ENCODE measurements at regions not wholly inside any gene's neighbourhood (a gene's known extent, or its start where the extent isn't known, plus 50 kb on each side); places are given as distances from the start of the nearest gene placed in this dataset.

- no peak for DNase-seq
These were observed 371.3 kb downstream of the TUSC7 start for GRCh38 chr3:117080872-117081271.

- DNase-seq, result no peak
These were observed 374.7 kb downstream of the TUSC7 start for GRCh38 chr3:117084277-117084676.

GRCh38 chr3:117084739-117085270 is 375.2 kb downstream of the TUSC7 start:
- DNase-seq, result no peak

GRCh38 chr3:117091676-117092075 is 382.1 kb downstream of the TUSC7 start:
- DNase-seq, result no peak

- no peak for DNase-seq
These were observed 387.0 kb downstream of the TUSC7 start for GRCh38 chr3:117096549-117096948.

- no peak for DNase-seq
These were observed 387.8 kb downstream of the TUSC7 start for GRCh38 chr3:117097351-117097750.

- DNase-seq, result no peak
These were observed 392.1 kb downstream of the TUSC7 start for GRCh38 chr3:117101697-117102096.

- DNase-seq, result no peak
These were observed 392.8 kb downstream of the TUSC7 start for GRCh38 chr3:117102426-117102825.

- DNase-seq, result no peak
These were observed 394.1 kb downstream of the TUSC7 start for GRCh38 chr3:117103675-117104074.

- no peak for DNase-seq
These were observed 394.8 kb downstream of the TUSC7 start for GRCh38 chr3:117104381-117104780.

GRCh38 chr3:117104792-117105191 is 395.2 kb downstream of the TUSC7 start:
- no peak for DNase-seq

- no peak for DNase-seq
These were observed 396.1 kb downstream of the TUSC7 start for GRCh38 chr3:117105686-117106085.

- DNase-seq, result no peak
These were observed 396.8 kb downstream of the TUSC7 start for GRCh38 chr3:117106396-117106795.

GRCh38 chr3:117107946-117108345 is 398.4 kb downstream of the TUSC7 start:
- DNase-seq, result no peak

GRCh38 chr3:117109178-117109577 is 399.6 kb downstream of the TUSC7 start:
- DNase-seq, result no peak

GRCh38 chr3:117114517-117115265 is 405.1 kb downstream of the TUSC7 start:
- no peak for DNase-seq

GRCh38 chr3:117117188-117117936 is 407.8 kb downstream of the TUSC7 start:
- DNase-seq, result no peak

- DNase-seq, result no peak
These were observed 409.0 kb downstream of the TUSC7 start for GRCh38 chr3:117118604-117119003.

GRCh38 chr3:117120014-117120413 is 410.4 kb downstream of the TUSC7 start:
- no peak for DNase-seq

- DNase-seq, result no peak
These were observed 413.0 kb downstream of the TUSC7 start for GRCh38 chr3:117122609-117123008.

- no peak for DNase-seq
These were observed 416.9 kb downstream of the TUSC7 start for GRCh38 chr3:117126460-117126859.

- no peak for DNase-seq
These were observed 417.5 kb downstream of the TUSC7 start for GRCh38 chr3:117126946-117127546.

GRCh38 chr3:117128133-117128532 is 418.6 kb downstream of the TUSC7 start:
- no peak for DNase-seq

Data from C1 segment of cervical spinal cord (tissue), 14 donors.